ENCODE measurements at regions not wholly inside any gene's neighbourhood (a gene's known extent, or its start where the extent isn't known, plus 50 kb on each side); places are given as distances from the start of the nearest gene placed in this dataset.

- no peak overlapping the region for H3K23ac ChIP-seq (ENCODE audit: low read depth, low read length)
- POLR2A ChIA-PET (ENCODE audit: unreplicated experiment) = no interaction called here
- H4K8ac ChIP-seq (ENCODE audit: low read depth in 2 of 2, low read length in 2 of 2) = no peak overlapping the region
- in situ Hi-C loops (cut with MboI; ENCODE audit: low sequenced_read_pairs) = no loop called here
- H3K9me3 ChIP-seq (ENCODE audit: control insufficient read depth, insufficient read depth, low read length) = no peaks in the 10 kb centered on the region
- H3K27me3 ChIP-seq (ENCODE audit: control insufficient read depth, insufficient read depth, low read length) = no peaks in the 10 kb centered on the region
- intact Hi-C loops (cut with micrococcal nuclease) = loop anchor here (5.0 kb wide), 1 partner anchor 817 kb away; no protein-coding TSS in a partner anchor
- H2BK15ac ChIP-seq (ENCODE audit: low read depth, low read length) = no peak overlapping the region
- dilution Hi-C loops (cut with HindIII; ENCODE audit: low sequenced_read_pairs, unreplicated experiment) = no loop called here
- H3K4me3 ChIP-seq (ENCODE audit: insufficient read depth, low read depth, low read length) = no peak overlapping the region
- no peak overlapping the region for H3K27ac ChIP-seq (ENCODE audit: insufficient read depth, low read length)
- whole genome bisulfite sequencing, 2 experiments (ENCODE audit: extremely low coverage in 2 of 2, insufficient read length in 1 of 2) = no CpG with 5 or more reads among the region's 1 CpG
- no peaks in the 10 kb centered on the region for H3K9me1 ChIP-seq (ENCODE audit: insufficient read depth, low read length)
- no peak for DNase-seq
- H3K14ac ChIP-seq (replicated peaks; ENCODE audit: low read depth, low read length) = no peak overlapping the region
- no peak overlapping the region for H3K4ac ChIP-seq (ENCODE audit: low read depth, low read length)
- BruUV-seq (replicated peaks) = no TSS peak
- H2BK120ac ChIP-seq (ENCODE audit: low read depth, low read length) = no peak overlapping the region
- H3K4me1 ChIP-seq (ENCODE audit: control insufficient read depth, insufficient read depth, low read length) = no peaks in the 10 kb centered on the region
- no peak overlapping the region for H2AFZ ChIP-seq (replicated peaks; ENCODE audit: low read length, poor library complexity)
- H4K5ac ChIP-seq (ENCODE audit: low read depth, low read length) = no peak overlapping the region
- H3K79me1 ChIP-seq (ENCODE audit: low read depth in 1 of 2, low read length in 2 of 2) = no peaks in the 10 kb centered on the region
- H4K91ac ChIP-seq (ENCODE audit: insufficient read depth, low read depth, low read length) = no peak overlapping the region
- H2BK5ac ChIP-seq (ENCODE audit: low read depth, low read length, poor library complexity, severe bottlenecking) = no peak overlapping the region
- CTCF ChIA-PET = no interaction called here
- ATAC-seq (ENCODE audit: low read depth) = no peak
- H4K20me1 ChIP-seq (ENCODE audit: insufficient read depth, low read length) = no peaks in the 10 kb centered on the region
- H3K4me2 ChIP-seq (ENCODE audit: low read depth, low read length) = no peak overlapping the region
- H3K56ac ChIP-seq (ENCODE audit: extremely low read depth, insufficient read depth, low read length) = no peak overlapping the region
- H3K18ac ChIP-seq (ENCODE audit: low read depth, low read length) = no peak overlapping the region
- no peak overlapping the region for H2AK5ac ChIP-seq (ENCODE audit: low read depth, low read length)
- no peak overlapping the region for H3K9ac ChIP-seq (ENCODE audit: low read depth, low read length)
- no peak overlapping the region for H2BK20ac ChIP-seq (ENCODE audit: low read depth, low read length)
- H3K36me3 ChIP-seq (ENCODE audit: control insufficient read depth, insufficient read depth, low read length) = no peaks in the 10 kb centered on the region
- TF ChIP-seq RAD21 (IDR thresholded peaks at IDR 0.05; ENCODE audit: low read length) (0 out of 2 replicates have a peak, but pooled peaks have one; percentile 27), ELK1 (IDR thresholded peaks at IDR 0.05; ENCODE audit: borderline replicate concordance, low read depth, low read length) (no peak), BHLHE40 (IDR thresholded peaks at IDR 0.05; ENCODE audit: low read depth, low read length) (no peak), USF2 (IDR thresholded peaks at IDR 0.05; ENCODE audit: low read depth, low read length) (no peak), POLR2A (IDR thresholded peaks at IDR 0.05; ENCODE audit: low read depth, low read length) (no peak), CEBPB (IDR thresholded peaks at IDR 0.05; ENCODE audit: low read depth, low read length) (no peak), CTCF (conservative IDR thresholded peaks at IDR 0.05; ENCODE audit: low read depth, low read length) (0 out of 2 replicates have a peak, but pooled peaks have one; percentile 21), NFE2L2 (IDR thresholded peaks at IDR 0.05; ENCODE audit: low read depth, low read length) (no peak), MXI1 (IDR thresholded peaks at IDR 0.05; ENCODE audit: borderline replicate concordance, low read depth, low read length) (no peak)
- H2AK9ac ChIP-seq (replicated peaks; ENCODE audit: low read depth, low read length, poor library complexity) = no peak overlapping the region
Observed at GRCh38 chr11:92070026-92070889, 154.4 kb upstream of the FAT3 start.

Measured in IMR-90 (cell line).